ENCODE measurements at regions not wholly inside any gene's neighbourhood (a gene's known extent, or its start where the extent isn't known, plus 50 kb on each side); places are given as distances from the start of the nearest gene placed in this dataset.
A peak's percentile ranks its signal among the peaks of the same experiment; 100 is the strongest.

GRCh38 chr6:15956205-15957106 lies 172.4 kb upstream of the MYLIP start (continued):
- 0 out of 2 replicates have a peak, but pooled peaks have one; percentile 32 for TF ChIP-seq ZNF280D (tag by site-specific recombination; IDR thresholded peaks at IDR 0.05)
- no peak for TF ChIP-seq ZNF544 (tag by site-specific recombination; IDR thresholded peaks at IDR 0.05)
- peak; percentile 93 for TF ChIP-seq PRDM4 (tag by site-specific recombination; IDR thresholded peaks at IDR 0.05)
- TF ChIP-seq ZNF624 (tag by site-specific recombination; IDR thresholded peaks at IDR 0.05), result no peak
- peak; percentile 96 for TF ChIP-seq KLF7 (tag by site-specific recombination; IDR thresholded peaks at IDR 0.05; ENCODE audit: borderline replicate concordance)
- no peak for TF ChIP-seq PRDM1 (tag by site-specific recombination; IDR thresholded peaks at IDR 0.05)
- peak; percentile 61; the same call in 1 of the 2 replicates for TF ChIP-seq ZNF580 (tag by site-specific recombination; IDR thresholded peaks at IDR 0.05)
- TF ChIP-seq ZNF549 (tag by site-specific recombination; IDR thresholded peaks at IDR 0.05), result peak; percentile 16; the same call in 1 of the 2 replicates
- no peak for TF ChIP-seq ZNF530 (tag by site-specific recombination; IDR thresholded peaks at IDR 0.05; ENCODE audit: low read depth)
- TF ChIP-seq ZSCAN5A (tag by site-specific recombination; IDR thresholded peaks at IDR 0.05), result no peak
- peak; percentile 85 for TF ChIP-seq ZNF629 (tag by site-specific recombination; IDR thresholded peaks at IDR 0.05)
- no peak for TF ChIP-seq ZNF626 (tag by site-specific recombination; IDR thresholded peaks at IDR 0.05)
- TF ChIP-seq ZNF416 (tag by site-specific recombination; IDR thresholded peaks at IDR 0.05), result no peak
- peak; percentile 80 for TF ChIP-seq ZNF692 (tag by site-specific recombination; IDR thresholded peaks at IDR 0.05)
- peak; percentile 72; the same call in 1 of the 2 replicates for TF ChIP-seq TCF7L2 (IDR thresholded peaks at IDR 0.05; ENCODE audit: borderline replicate concordance, low read depth, low read length)
- 0 out of 2 replicates have a peak, but pooled peaks have one; percentile 39 for TF ChIP-seq PBX3 (CRISPR knock-in tag; IDR thresholded peaks at IDR 0.05)
- TF ChIP-seq ZIC2 (tag by site-specific recombination; IDR thresholded peaks at IDR 0.05), result peak; percentile 72
- no peak for TF ChIP-seq ZBTB7A (tag by site-specific recombination; IDR thresholded peaks at IDR 0.05; ENCODE audit: low read depth)
- TF ChIP-seq ZNF37A (tag by site-specific recombination; IDR thresholded peaks at IDR 0.05), result no peak; the same call in 1 of the 2 replicates
- TF ChIP-seq ZBTB11 (tag by site-specific recombination; conservative IDR thresholded peaks at IDR 0.05; ENCODE audit: low read depth), result no peak
- TF ChIP-seq IKZF3 (tag by site-specific recombination; IDR thresholded peaks at IDR 0.05), result peak; percentile 92
- TF ChIP-seq PRDM6 (tag by site-specific recombination; IDR thresholded peaks at IDR 0.05), result peak; percentile 98
